ENCODE measurements at regions not wholly inside any gene's neighbourhood (a gene's known extent, or its start where the extent isn't known, plus 50 kb on each side); places are given as distances from the start of the nearest gene placed in this dataset.

DNA sequence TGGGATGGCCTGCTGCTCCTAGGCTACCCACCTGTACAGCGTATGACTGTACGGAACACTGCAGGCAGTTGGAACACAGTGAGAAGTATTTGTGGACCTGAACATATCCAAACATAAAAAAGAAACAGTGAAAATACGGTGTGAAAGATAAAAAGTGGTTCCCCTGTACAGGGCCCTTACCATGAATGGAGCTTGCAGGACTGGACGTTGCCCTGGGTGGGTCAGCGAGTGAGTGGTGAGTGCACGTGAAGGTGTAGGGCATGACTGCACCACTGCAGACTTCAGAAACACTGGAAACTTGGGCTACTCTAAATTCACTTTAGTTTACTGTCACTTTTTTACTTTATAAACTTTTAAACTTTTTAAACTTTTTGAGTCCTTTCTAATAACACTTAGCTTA lies 71.2 kb upstream of the SLC6A6 start:
- DNase-seq (ENCODE audit: low read depth) = no peak
- TF ChIP-seq, protein P1, sequence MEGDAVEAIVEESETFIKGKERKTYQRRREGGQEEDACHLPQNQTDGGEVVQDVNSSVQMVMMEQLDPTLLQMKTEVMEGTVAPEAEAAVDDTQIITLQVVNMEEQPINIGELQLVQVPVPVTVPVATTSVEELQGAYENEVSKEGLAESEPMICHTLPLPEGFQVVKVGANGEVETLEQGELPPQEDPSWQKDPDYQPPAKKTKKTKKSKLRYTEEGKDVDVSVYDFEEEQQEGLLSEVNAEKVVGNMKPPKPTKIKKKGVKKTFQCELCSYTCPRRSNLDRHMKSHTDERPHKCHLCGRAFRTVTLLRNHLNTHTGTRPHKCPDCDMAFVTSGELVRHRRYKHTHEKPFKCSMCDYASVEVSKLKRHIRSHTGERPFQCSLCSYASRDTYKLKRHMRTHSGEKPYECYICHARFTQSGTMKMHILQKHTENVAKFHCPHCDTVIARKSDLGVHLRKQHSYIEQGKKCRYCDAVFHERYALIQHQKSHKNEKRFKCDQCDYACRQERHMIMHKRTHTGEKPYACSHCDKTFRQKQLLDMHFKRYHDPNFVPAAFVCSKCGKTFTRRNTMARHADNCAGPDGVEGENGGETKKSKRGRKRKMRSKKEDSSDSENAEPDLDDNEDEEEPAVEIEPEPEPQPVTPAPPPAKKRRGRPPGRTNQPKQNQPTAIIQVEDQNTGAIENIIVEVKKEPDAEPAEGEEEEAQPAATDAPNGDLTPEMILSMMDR (conservative IDR thresholded peaks at IDR 0.05; ENCODE audit: low read depth, low read length) = no peak
- no peak overlapping the region for H3K4me3 ChIP-seq (ENCODE audit: low read depth, low read length)

- TF ChIP-seq, protein P1 (conservative IDR thresholded peaks at IDR 0.05; ENCODE audit: low read depth, low read length) = no peak
- H3K4me3 ChIP-seq (ENCODE audit: low read depth, low read length) = no peak overlapping the region
- no peak for DNase-seq (ENCODE audit: low read depth)
Observed at GRCh38 chr3:14332392-14332791, 70.0 kb upstream of the SLC6A6 start.

- no peak for DNase-seq (ENCODE audit: low read depth)
- TF ChIP-seq, protein P1 (conservative IDR thresholded peaks at IDR 0.05; ENCODE audit: low read depth, low read length) = no peak
- no peak overlapping the region for H3K4me3 ChIP-seq (ENCODE audit: low read depth, low read length)
Observed at GRCh38 chr3:14333215-14333614, 69.2 kb upstream of the SLC6A6 start.

DNA sequence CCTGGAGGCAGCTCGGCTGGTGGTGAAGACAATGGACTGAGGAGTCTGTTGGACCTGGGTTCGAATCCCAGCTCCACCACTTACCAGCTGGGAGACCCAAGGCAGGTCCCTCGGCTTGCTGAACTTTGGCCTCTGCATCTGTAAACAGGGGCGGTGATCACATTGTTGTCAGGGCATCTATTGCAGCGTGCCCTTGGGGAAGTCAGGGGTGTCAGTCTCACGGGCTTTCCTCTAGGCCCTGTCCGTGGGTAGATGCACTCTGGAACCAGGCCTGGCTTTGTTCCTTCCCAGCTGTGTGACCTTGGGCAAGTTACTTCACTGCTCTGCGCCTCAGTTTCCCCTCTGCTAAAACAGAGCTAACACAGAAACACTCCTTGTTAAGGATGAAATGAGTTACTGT lies 68.8 kb upstream of the SLC6A6 start:
- DNase-seq (ENCODE audit: low read depth) = no peak
- TF ChIP-seq, protein P1 (conservative IDR thresholded peaks at IDR 0.05; ENCODE audit: low read depth, low read length) = no peak
- no peak overlapping the region for H3K4me3 ChIP-seq (ENCODE audit: low read depth, low read length)

GRCh38 chr3:14334136-14334535 lies 68.3 kb upstream of the SLC6A6 start:
- DNase-seq (ENCODE audit: low read depth) = no peak
- TF ChIP-seq, protein P1 (conservative IDR thresholded peaks at IDR 0.05; ENCODE audit: low read depth, low read length) = no peak
- H3K4me3 ChIP-seq (ENCODE audit: low read depth, low read length) = no peak overlapping the region

DNA sequence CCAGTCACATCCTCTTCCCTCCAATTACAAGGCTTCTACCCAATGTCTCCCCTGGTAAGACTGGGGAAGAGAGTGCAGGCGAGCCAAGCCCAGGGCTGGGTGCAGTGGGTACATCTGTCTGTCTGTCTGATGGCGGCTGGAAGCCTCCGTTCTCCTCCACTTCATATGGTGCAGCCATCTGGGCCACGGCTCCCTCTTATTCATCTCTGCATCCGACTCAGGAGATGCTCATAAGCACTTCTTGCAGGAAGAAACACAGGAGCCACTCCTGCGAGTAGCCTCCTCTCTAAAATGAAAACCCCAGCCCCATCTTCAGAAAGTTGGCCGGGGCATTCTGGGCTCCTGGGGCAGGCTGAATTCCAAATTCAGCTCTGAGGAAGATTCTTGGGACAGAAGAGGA lies 67.5 kb upstream of the SLC6A6 start:
- DNase-seq (ENCODE audit: low read depth) = no peak
- TF ChIP-seq, protein P1 (conservative IDR thresholded peaks at IDR 0.05; ENCODE audit: low read depth, low read length) = no peak
- no peak overlapping the region for H3K4me3 ChIP-seq (ENCODE audit: low read depth, low read length)

DNA sequence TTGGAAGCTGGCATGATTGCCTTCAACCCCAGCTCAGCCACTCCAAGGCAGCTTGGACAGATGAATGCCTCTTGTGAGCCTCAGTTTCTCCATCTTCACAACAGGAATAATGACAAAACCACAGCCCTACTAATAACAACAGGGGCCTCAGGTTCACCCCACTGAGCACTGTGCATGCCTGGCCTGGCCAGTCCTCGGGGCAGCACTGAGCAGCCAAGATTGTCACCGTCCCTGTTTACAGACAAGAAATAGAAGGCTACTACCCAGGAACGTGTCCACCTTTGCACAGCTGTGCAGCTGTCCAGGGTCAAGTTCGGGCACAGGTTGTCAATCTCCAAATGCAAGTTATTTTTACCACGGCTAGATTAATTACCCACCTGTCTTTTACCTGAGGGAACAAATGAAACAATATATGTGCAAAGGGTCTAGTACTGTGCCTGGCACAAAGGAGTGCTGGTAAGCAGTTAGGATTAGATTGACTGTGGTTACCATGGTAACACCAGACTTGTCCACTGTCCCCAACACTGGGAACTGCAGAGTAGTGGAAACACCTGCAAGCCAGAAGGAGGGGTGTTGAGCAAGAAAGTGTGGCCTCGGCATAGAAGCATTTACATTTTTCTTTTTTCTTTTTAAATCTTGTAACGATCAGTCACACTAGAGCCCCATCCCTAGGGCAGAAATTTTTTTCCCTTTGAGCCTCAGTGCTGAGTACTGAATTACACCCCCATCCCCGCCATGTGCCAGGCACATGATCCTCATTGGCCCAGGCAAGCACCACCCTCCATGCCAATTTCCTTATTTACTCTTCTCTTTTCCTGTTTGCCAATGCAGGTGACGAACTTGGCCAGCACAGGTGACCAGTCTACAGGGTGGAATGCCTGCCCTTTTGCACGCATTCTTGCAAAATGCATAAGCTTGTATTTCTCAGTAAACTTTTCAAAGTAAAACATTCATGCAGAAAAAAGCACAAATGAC lies 66.3 kb upstream of the SLC6A6 start:
- H3K4me3 ChIP-seq (ENCODE audit: low read depth, low read length) = no peak overlapping the region
- TF ChIP-seq, protein P1 (conservative IDR thresholded peaks at IDR 0.05; ENCODE audit: low read depth, low read length) = no peak

More for the DNA sequence above, 66.3 kb upstream of the SLC6A6 start:
- no peak for DNase-seq (ENCODE audit: low read depth)
